Neural cell (in vitro differentiated cells): ENCODE measurements at regions not wholly inside any gene's neighbourhood (a gene's known extent, or its start where the extent isn't known, plus 50 kb on each side); places are given as distances from the start of the nearest gene placed in this dataset.

ENCODE experiments used
- H2AFZ ChIP-seq: fragments of 200-600, 300-800 bp; sonication (generic), shearing (Covaris generic); 2 replicates; pipeline ENCODE4 v1.6.0; 2014; ENCODE audit warnings: low read depth, mild to moderate bottlenecking, antibody characterized with exemption, low read length, moderate library complexity
- H3F3A ChIP-seq: fragments of 200-600 bp; shearing (Covaris generic); 2 replicates; pipeline ENCODE4 v1.6.1; 2016; ENCODE audit warnings: mild to moderate bottlenecking, moderate library complexity, mixed read lengths, antibody characterized with exemption, low read length; ENCODE audit not compliant: insufficient read depth, poor library complexity, severe bottlenecking
- H3K27ac ChIP-seq: fragments of 200-600, 300-800 bp; sonication (generic), shearing (Covaris generic); 2 replicates; pipeline ENCODE4 v1.5.1; 2014; ENCODE audit warnings: mild to moderate bottlenecking, low read length, moderate library complexity
- H3K27me3 ChIP-seq: fragments of 300-800, 200-600 bp; sonication (generic), shearing (Covaris generic); 2 replicates; pipeline ENCODE4 v1.6.0; 2014; ENCODE audit warnings: mild to moderate bottlenecking, low read depth, low read length, moderate library complexity; ENCODE audit not compliant: insufficient read depth
- H3K36me3 ChIP-seq: fragments of 300-800, 200-600 bp; sonication (generic), shearing (Covaris generic); 2 replicates; pipeline ENCODE4 v1.5.1; 2014; ENCODE audit warnings: mild to moderate bottlenecking, antibody characterized with exemption, low read length, moderate library complexity; ENCODE audit not compliant: insufficient read depth
- H3K4me2 ChIP-seq: fragments of 300-800, 200-600 bp; sonication (generic), shearing (Covaris generic); 2 replicates; pipeline ENCODE4 v1.6.0; 2014; ENCODE audit warnings: mild to moderate bottlenecking, low read length
- H3K4me3 ChIP-seq: fragments of 300-800, 200-600 bp; sonication (generic), shearing (Covaris generic); 2 replicates; pipeline ENCODE4 v1.5.1; 2014; ENCODE audit warnings: mild to moderate bottlenecking, low read length, moderate library complexity
- H3K79me2 ChIP-seq: fragments of 200-600 bp; shearing (Covaris generic); replicated peaks from 2 replicates; pipeline ENCODE4 v1.6.0; 2014; ENCODE audit warnings: mild to moderate bottlenecking, low read length, moderate library complexity; ENCODE audit not compliant: insufficient read depth
- H3K9ac ChIP-seq: fragments of 300-800, 200-600 bp; sonication (generic), shearing (Covaris generic); 2 replicates; pipeline ENCODE4 v1.6.1; 2016; ENCODE audit warnings: mild to moderate bottlenecking, low read length, mixed read lengths
- H3K9me2 ChIP-seq: fragments of 200-600 bp; shearing (Covaris generic); 2 replicates; pipeline ENCODE4 v1.6.1; 2016; ENCODE audit warnings: mild to moderate bottlenecking, low read length, mixed read lengths; ENCODE audit not compliant: insufficient read depth
- H3K9me3 ChIP-seq: fragments of 200-600, 300-800 bp; sonication (generic), shearing (Covaris generic); 2 replicates; pipeline ENCODE4 v1.6.1; 2016; ENCODE audit warnings: mild to moderate bottlenecking, mixed run types, low read length, moderate library complexity, mixed read lengths
- H4K20me1 ChIP-seq: fragments of 200-600 bp; shearing (Covaris generic); 2 replicates; pipeline ENCODE4 v1.6.1; 2016; ENCODE audit warnings: mild to moderate bottlenecking, mixed run types; ENCODE audit not compliant: insufficient read depth
- EP300 ChIP-seq: fragments of 450-650 bp; conservative IDR thresholded peaks from 2 replicates; pipeline ENCODE4 v1.6.1; 2014; ENCODE audit warnings: antibody characterized with exemption, mild to moderate bottlenecking, moderate library complexity; ENCODE audit not compliant: poor library complexity, severe bottlenecking
- EZH2 ChIP-seq: fragments of 200-600, 300-800 bp; shearing (Covaris generic), sonication (generic); IDR thresholded peaks from 2 replicates; pipeline ENCODE4 v1.6.1; 2014; ENCODE audit warnings: antibody characterized with exemption, low read length, borderline replicate concordance, mild to moderate bottlenecking; ENCODE audit not compliant: insufficient read depth, poor library complexity, severe bottlenecking
- MXI1 ChIP-seq: fragments of 450-650 bp; conservative IDR thresholded peaks from 2 replicates; pipeline ENCODE4 v1.6.1; 2014; ENCODE audit warnings: antibody characterized with exemption, mild to moderate bottlenecking; ENCODE audit not compliant: poor library complexity, severe bottlenecking
- POLR2AphosphoS5 ChIP-seq: IDR thresholded peaks from 2 replicates; pipeline ENCODE4 v1.6.1; 2012
- RAD21 ChIP-seq: fragments of 450-650 bp; conservative IDR thresholded peaks from 2 replicates; pipeline ENCODE4 v1.6.1; 2014; ENCODE audit warnings: antibody characterized with exemption, mild to moderate bottlenecking, moderate library complexity
- SMC3 ChIP-seq: fragments of 450-650 bp; conservative IDR thresholded peaks from 2 replicates; pipeline ENCODE4 v1.6.1; 2014; ENCODE audit warnings: antibody characterized with exemption, mild to moderate bottlenecking, moderate library complexity; ENCODE audit not compliant: poor library complexity
- TAF1 ChIP-seq: IDR thresholded peaks from 2 replicates; pipeline ENCODE4 v1.6.1; 2012; ENCODE audit warnings: low read depth
- TF ChIP-seq, protein P1 (sequence below): IDR thresholded peaks from 2 replicates; pipeline ENCODE4 v1.6.1; 2012; ENCODE audit warnings: borderline replicate concordance
- TF ChIP-seq, protein P2 (sequence below): fragments of 450-650 bp; IDR thresholded peaks from 2 replicates; pipeline ENCODE4 v1.5.1; 2014; ENCODE audit warnings: antibody characterized with exemption, mild to moderate bottlenecking, moderate library complexity; ENCODE audit not compliant: poor library complexity, severe bottlenecking

DNA sequence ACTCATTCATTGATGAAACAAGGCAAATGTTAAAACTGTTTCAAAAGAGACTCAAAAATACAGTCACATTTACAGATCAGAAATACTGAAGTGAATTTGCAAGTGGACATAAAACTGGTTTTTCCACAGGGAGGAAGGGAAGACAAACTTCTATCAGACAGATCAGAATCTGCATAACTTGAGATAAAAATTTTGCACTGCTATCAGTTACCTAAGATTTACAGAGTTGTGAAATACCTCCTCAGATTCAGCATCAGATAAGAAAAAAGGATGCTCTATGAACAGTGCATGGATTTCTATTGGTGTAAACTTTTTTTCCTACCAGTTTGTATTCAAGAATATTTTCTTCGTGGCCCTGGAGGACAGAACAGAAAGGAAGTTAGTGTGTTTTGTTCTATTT lies 575.4 kb downstream of the RWDD3 start:
- Histone ChIP-seq H3F3A (no peaks in the 10 kb centered on the region), H3K27me3 (no peaks in the 10 kb centered on the region), H3K9ac (no peak overlapping the region), H4K20me1 (no peaks in the 10 kb centered on the region), H3K36me3 (no peaks in the 10 kb centered on the region), H2AFZ (no peak overlapping the region), H3K4me2 (no peak overlapping the region), H3K4me3 (no peak overlapping the region), H3K79me2 (no peaks in the 10 kb centered on the region), H3K9me2 (no peaks in the 10 kb centered on the region), H3K27ac (no peak overlapping the region), H3K9me3 (no peaks in the 10 kb centered on the region)
- TF ChIP-seq RAD21 (no peak), TAF1 (no peak), EP300 (no peak), SMC3 (no peak), MXI1 (no peak), EZH2 (no peak), POLR2AphosphoS5 (no peak)
- TF ChIP-seq, protein P1, sequence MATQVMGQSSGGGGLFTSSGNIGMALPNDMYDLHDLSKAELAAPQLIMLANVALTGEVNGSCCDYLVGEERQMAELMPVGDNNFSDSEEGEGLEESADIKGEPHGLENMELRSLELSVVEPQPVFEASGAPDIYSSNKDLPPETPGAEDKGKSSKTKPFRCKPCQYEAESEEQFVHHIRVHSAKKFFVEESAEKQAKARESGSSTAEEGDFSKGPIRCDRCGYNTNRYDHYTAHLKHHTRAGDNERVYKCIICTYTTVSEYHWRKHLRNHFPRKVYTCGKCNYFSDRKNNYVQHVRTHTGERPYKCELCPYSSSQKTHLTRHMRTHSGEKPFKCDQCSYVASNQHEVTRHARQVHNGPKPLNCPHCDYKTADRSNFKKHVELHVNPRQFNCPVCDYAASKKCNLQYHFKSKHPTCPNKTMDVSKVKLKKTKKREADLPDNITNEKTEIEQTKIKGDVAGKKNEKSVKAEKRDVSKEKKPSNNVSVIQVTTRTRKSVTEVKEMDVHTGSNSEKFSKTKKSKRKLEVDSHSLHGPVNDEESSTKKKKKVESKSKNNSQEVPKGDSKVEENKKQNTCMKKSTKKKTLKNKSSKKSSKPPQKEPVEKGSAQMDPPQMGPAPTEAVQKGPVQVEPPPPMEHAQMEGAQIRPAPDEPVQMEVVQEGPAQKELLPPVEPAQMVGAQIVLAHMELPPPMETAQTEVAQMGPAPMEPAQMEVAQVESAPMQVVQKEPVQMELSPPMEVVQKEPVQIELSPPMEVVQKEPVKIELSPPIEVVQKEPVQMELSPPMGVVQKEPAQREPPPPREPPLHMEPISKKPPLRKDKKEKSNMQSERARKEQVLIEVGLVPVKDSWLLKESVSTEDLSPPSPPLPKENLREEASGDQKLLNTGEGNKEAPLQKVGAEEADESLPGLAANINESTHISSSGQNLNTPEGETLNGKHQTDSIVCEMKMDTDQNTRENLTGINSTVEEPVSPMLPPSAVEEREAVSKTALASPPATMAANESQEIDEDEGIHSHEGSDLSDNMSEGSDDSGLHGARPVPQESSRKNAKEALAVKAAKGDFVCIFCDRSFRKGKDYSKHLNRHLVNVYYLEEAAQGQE = no peak
- TF ChIP-seq, protein P2, sequence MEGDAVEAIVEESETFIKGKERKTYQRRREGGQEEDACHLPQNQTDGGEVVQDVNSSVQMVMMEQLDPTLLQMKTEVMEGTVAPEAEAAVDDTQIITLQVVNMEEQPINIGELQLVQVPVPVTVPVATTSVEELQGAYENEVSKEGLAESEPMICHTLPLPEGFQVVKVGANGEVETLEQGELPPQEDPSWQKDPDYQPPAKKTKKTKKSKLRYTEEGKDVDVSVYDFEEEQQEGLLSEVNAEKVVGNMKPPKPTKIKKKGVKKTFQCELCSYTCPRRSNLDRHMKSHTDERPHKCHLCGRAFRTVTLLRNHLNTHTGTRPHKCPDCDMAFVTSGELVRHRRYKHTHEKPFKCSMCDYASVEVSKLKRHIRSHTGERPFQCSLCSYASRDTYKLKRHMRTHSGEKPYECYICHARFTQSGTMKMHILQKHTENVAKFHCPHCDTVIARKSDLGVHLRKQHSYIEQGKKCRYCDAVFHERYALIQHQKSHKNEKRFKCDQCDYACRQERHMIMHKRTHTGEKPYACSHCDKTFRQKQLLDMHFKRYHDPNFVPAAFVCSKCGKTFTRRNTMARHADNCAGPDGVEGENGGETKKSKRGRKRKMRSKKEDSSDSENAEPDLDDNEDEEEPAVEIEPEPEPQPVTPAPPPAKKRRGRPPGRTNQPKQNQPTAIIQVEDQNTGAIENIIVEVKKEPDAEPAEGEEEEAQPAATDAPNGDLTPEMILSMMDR = no peak

DNA sequence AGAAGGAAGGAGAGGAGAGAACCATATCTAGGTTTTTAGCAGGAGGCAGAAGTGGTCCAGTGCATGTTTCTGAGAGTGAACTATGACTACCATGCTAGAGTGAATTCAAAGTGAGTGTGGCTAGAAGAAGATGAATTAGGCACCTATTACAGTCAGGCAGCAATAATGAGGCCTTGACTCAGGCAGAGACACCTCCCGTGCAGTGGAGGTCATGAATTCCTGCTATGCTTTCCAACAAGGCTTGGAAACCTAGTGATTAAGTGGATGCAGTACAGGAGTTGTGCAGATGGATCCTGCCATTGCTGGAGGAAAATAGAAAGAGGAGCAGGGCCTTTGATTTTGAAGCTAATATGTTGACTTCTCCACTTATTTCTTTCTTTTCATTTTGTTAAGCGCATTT lies 581.5 kb downstream of the RWDD3 start:
- Histone ChIP-seq H3K9ac (no peak overlapping the region), H4K20me1 (no peaks in the 10 kb centered on the region), H3K27ac (no peak overlapping the region), H3K79me2 (no peaks in the 10 kb centered on the region), H3K36me3 (no peaks in the 10 kb centered on the region), H3F3A (no peaks in the 10 kb centered on the region), H2AFZ (no peak overlapping the region), H3K4me3 (no peak overlapping the region), H3K9me3 (no peaks in the 10 kb centered on the region), H3K27me3 (no peaks in the 10 kb centered on the region), H3K4me2 (no peak overlapping the region), H3K9me2 (no peaks in the 10 kb centered on the region)
- no peak for TF ChIP-seq RAD21
- no peak for TF ChIP-seq EZH2
- TF ChIP-seq TAF1 = no peak
- no peak for TF ChIP-seq SMC3
- no peak for TF ChIP-seq MXI1
- TF ChIP-seq EP300 = no peak
- TF ChIP-seq POLR2AphosphoS5 = no peak
- TF ChIP-seq, protein P2 = no peak
- TF ChIP-seq, protein P1 = no peak
